RWPE1 (cell line): ENCODE measurements at regions not wholly inside any gene's neighbourhood (a gene's known extent, or its start where the extent isn't known, plus 50 kb on each side); places are given as distances from the start of the nearest gene placed in this dataset.

ENCODE experiments used
- CTCF ChIA-PET: fragments of 350-600 bp; sonication (Branson Sonifier 250); formaldehyde crosslinking; extraction: SDS; loops from one replicate; lab custom pipeline; 2021; lab: Yijun Ruan, JAX
- POLR2A ChIA-PET: fragments of 400-600 bp; formaldehyde crosslinking; extraction: SDS; loops from one replicate; lab custom pipeline; 2020; ENCODE audit warnings: antibody characterized with exemption; ENCODE audit not compliant: low non-redundant PET; lab: Yijun Ruan, JAX
- DNase-seq: peaks from one replicate; pipeline ENCODE4 v3.0.0; 2012; ENCODE audit warnings: low spot score
- H3K27ac ChIP-seq: fragments of 450-650 bp; 2 replicates; pipeline ENCODE4 v1.5.1; 2017
- TF ChIP-seq, protein P1 (sequence below): fragments of 450-650 bp; conservative IDR thresholded peaks from 2 replicates; pipeline ENCODE4 v1.5.1; 2017; ENCODE audit warnings: low read depth, mild to moderate bottlenecking

DNA sequence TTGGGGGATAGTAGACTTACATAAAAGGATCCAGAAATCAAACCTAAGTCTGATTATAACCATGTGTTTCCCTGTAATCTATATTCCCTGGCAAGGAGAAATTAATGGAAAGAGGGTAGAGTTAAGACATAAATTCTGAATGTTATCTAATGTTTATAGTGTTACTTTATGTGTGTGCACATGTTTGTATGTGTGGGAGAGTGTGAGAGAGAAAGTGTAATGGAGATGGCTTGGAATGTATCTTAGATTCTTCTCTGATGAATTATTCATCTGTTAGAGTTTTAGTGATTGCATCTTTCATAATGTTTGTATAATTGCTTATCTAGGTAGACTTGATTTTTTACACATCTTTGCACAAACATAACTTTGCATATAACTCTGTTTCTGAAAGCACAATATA, 490.9 kb downstream of the FLRT2 start:
- TF ChIP-seq, protein P1, sequence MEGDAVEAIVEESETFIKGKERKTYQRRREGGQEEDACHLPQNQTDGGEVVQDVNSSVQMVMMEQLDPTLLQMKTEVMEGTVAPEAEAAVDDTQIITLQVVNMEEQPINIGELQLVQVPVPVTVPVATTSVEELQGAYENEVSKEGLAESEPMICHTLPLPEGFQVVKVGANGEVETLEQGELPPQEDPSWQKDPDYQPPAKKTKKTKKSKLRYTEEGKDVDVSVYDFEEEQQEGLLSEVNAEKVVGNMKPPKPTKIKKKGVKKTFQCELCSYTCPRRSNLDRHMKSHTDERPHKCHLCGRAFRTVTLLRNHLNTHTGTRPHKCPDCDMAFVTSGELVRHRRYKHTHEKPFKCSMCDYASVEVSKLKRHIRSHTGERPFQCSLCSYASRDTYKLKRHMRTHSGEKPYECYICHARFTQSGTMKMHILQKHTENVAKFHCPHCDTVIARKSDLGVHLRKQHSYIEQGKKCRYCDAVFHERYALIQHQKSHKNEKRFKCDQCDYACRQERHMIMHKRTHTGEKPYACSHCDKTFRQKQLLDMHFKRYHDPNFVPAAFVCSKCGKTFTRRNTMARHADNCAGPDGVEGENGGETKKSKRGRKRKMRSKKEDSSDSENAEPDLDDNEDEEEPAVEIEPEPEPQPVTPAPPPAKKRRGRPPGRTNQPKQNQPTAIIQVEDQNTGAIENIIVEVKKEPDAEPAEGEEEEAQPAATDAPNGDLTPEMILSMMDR, result no peak
- POLR2A ChIA-PET, result no interaction called here
- no peak for DNase-seq
- CTCF ChIA-PET, result no interaction called here
- no peak overlapping the region for H3K27ac ChIP-seq

GRCh38 chr14:86015941-86016340, 486.0 kb downstream of the FLRT2 start:
- CTCF ChIA-PET, result no interaction called here

GRCh38 chr14:86015511-86015910, 485.6 kb downstream of the FLRT2 start:
- H3K27ac ChIP-seq, result no peak overlapping the region
- ChIA-PET POLR2A (no interaction called here), CTCF (no interaction called here)
- no peak for DNase-seq
- TF ChIP-seq, protein P1, result no peak

More at GRCh38 chr14:86015941-86016340, 486.0 kb downstream of the FLRT2 start:
- no peak for DNase-seq
- TF ChIP-seq, protein P1, result no peak
- no peak overlapping the region for H3K27ac ChIP-seq
- POLR2A ChIA-PET, result no interaction called here

DNA sequence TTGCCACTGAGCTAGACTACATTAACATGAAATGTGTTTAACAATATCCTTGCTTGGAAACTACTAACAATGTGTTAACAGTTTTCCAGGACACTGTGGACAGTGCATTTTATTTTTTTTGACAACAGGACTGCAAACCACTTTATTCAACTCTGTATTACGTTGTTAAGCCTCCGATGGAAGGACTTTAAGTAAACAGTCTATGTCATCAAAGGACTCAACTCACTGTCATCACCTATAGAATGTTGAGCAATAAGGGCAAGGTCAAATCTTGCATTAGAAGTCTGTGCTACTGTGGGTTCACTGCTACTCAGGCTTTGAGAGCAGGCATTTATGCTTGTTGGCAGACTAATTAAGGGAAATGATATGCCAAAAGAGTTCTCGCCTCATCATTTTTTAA, 483.7 kb downstream of the FLRT2 start:
- CTCF ChIA-PET, result no interaction called here
- POLR2A ChIA-PET, result no interaction called here
- H3K27ac ChIP-seq, result no peak overlapping the region
- DNase-seq, result no peak
- TF ChIP-seq, protein P1, result no peak

GRCh38 chr14:86012461-86012860, 482.5 kb downstream of the FLRT2 start:
- POLR2A ChIA-PET, result no interaction called here
- no peak overlapping the region for H3K27ac ChIP-seq
- DNase-seq, result no peak
- CTCF ChIA-PET, result no interaction called here
- TF ChIP-seq, protein P1, result no peak

DNA sequence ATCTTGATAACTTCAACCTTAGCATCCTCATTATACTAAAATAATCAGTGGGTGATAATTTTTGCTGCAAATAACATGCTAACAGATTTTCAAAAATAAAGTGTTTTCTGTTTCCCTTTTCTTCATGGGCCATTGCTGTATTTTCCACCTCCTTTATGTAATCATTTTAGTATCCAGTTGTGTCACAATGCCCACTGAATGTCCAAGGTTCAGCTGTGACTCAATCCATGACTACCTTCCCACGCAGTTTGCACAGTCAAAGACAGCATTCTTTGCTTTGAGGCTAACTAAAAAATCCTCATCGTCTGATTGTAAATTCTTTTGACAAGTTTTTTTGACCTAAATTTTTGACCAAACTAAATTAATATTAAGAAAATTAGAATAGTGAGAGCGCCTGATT, 474.1 kb downstream of the FLRT2 start:
- TF ChIP-seq, protein P1, result no peak
- no peak for DNase-seq

GRCh38 chr14:85996551-85996950, 466.6 kb downstream of the FLRT2 start:
- DNase-seq, result no peak
- TF ChIP-seq, protein P1, result no peak
- CTCF ChIA-PET, result no interaction called here
- H3K27ac ChIP-seq, result no peak overlapping the region
- POLR2A ChIA-PET, result no interaction called here

More for the DNA sequence above, 474.1 kb downstream of the FLRT2 start:
- no peak overlapping the region for H3K27ac ChIP-seq
- POLR2A ChIA-PET, result no interaction called here
- CTCF ChIA-PET, result no interaction called here
